K562 (cell line): ENCODE measurements at regions not wholly inside any gene's neighbourhood (a gene's known extent, or its start where the extent isn't known, plus 50 kb on each side); places are given as distances from the start of the nearest gene placed in this dataset.

ENCODE experiments used
- ATAC-seq: fragments of 200-7000 bp; cut with Tn5 transposase; 3 replicates; pipeline ENCODE4 v1.9.1; 2020; ENCODE audit warnings: moderate library complexity
- BruUV-seq: library from RNA; stranded (reverse); fragments of 400-500 nt; replicated peaks from 2 replicates; lab custom pipeline; 2021; lab: Mats Ljungman, UMichigan
- CTCF ChIA-PET: fragments of 300-600 bp; formaldehyde crosslinking; extraction: SDS; loops from one replicate; lab custom pipeline; 2021; ENCODE audit warnings: low intra/inter-chr PET ratio; lab: Yijun Ruan, JAX
- POLR2A ChIA-PET: fragments of 300-600, 350-650 bp; sonication (Branson Sonifier 250); formaldehyde crosslinking; extraction: SDS; loops from one replicate; lab custom pipeline; 2021; ENCODE audit warnings: antibody characterized with exemption, inconsistent platforms; lab: Yijun Ruan, JAX
- DNase-seq, 4 experiments: peaks; one replicate each; pipeline versions ENCODE4 v3.0.0 to v3.0.0-alpha.2; 2011 to 2018; ENCODE audit warnings: low spot score in 3 of 4, mixed read lengths in 3 of 4; ENCODE audit errors: extremely low read depth in 1 of 4
- FAIRE-seq: peaks from 2 replicates; lab custom pipeline; 2011; peaks lifted over from hg19 to GRCh38; lab: Jason Lieb, UNC
- H2AFZ ChIP-seq: 2 replicates; pipeline ENCODE4 v1.6.0; 2011; ENCODE audit warnings: low read depth, low read length, control low read depth, inconsistent platforms
- H3K27ac ChIP-seq: fragments of 200-600 bp; 3 replicates; pipeline ENCODE4 v1.8.0; 2011; ENCODE audit warnings: low read depth, mild to moderate bottlenecking, control low read depth, inconsistent platforms, low read length, moderate library complexity, mixed read lengths; ENCODE audit errors: extremely low read depth
- H3K27me3 ChIP-seq, 2 experiments: fragments of 300-600 bp in 1 of 2; 2 replicates in 1 of 2; 3 replicates in 1 of 2; pipeline versions ENCODE4 v1.6.0 to v1.8.0; 2011; ENCODE audit warnings: inconsistent platforms in 2 of 2, low read length in 2 of 2, mild to moderate bottlenecking in 1 of 2, mixed read lengths in 1 of 2, moderate library complexity in 1 of 2; ENCODE audit not compliant: control insufficient read depth in 2 of 2, insufficient read depth in 2 of 2
- H3K36me3 ChIP-seq: fragments of 300-600 bp; 3 replicates; pipeline ENCODE4 v1.8.0; 2011; ENCODE audit warnings: mild to moderate bottlenecking, low read length, inconsistent platforms; ENCODE audit not compliant: control insufficient read depth, insufficient read depth
- H3K4me1 ChIP-seq, 2 experiments: fragments of 200-600 bp in 1 of 2; replicated peaks in 1 of 2; 2 replicates in 1 of 2; 3 replicates in 1 of 2; pipeline versions ENCODE4 v1.5.1 to v1.8.0; 2011; ENCODE audit warnings: inconsistent platforms in 2 of 2, low read length in 2 of 2, mild to moderate bottlenecking in 1 of 2, mixed read lengths in 1 of 2, moderate library complexity in 1 of 2; ENCODE audit not compliant: control insufficient read depth in 2 of 2, insufficient read depth in 2 of 2
- H3K4me2 ChIP-seq: 2 replicates; pipeline ENCODE4 v1.6.1; 2011; ENCODE audit warnings: low read length, control low read depth, inconsistent platforms, mixed read lengths; ENCODE audit not compliant: insufficient read depth
- H3K4me3 ChIP-seq: fragments of 200-600 bp; sonication (generic), shearing (Covaris generic); 2 replicates; pipeline ENCODE4 v1.5.1; 2016; ENCODE audit warnings: control low read depth, inconsistent platforms
- H3K79me2 ChIP-seq: fragments of 200-600 bp; 3 replicates; pipeline ENCODE4 v1.8.0; 2011; ENCODE audit warnings: low read length, inconsistent platforms; ENCODE audit not compliant: control insufficient read depth, insufficient read depth
- H3K9ac ChIP-seq, 2 experiments: 2 replicates each; pipeline versions ENCODE4 v1.6.0 to v1.6.1; 2011; ENCODE audit warnings: low read depth in 2 of 2, low read length in 2 of 2, control low read depth in 1 of 2, inconsistent platforms in 1 of 2, mild to moderate bottlenecking in 1 of 2, mixed read lengths in 1 of 2; ENCODE audit not compliant: insufficient read depth in 1 of 2
- H3K9me1 ChIP-seq: one replicate; pipeline ENCODE4 v1.6.0; 2011; ENCODE audit warnings: inconsistent platforms, mild to moderate bottlenecking, low read length, moderate library complexity; ENCODE audit not compliant: control insufficient read depth, insufficient read depth
- H3K9me3 ChIP-seq: replicated peaks from 2 replicates; pipeline ENCODE4 v1.5.1; 2011; ENCODE audit warnings: low read depth, low read length, inconsistent platforms; ENCODE audit not compliant: control insufficient read depth, insufficient read depth
- H4K20me1 ChIP-seq: replicated peaks from 2 replicates; pipeline ENCODE4 v1.6.1; 2011; ENCODE audit warnings: low read length, inconsistent platforms, mixed read lengths; ENCODE audit not compliant: control insufficient read depth, insufficient read depth
- ELK3 ChIP-seq: fragments of 450-650 bp; formaldehyde crosslinking; IDR thresholded peaks from 2 replicates; pipeline ENCODE4 v1.4.0; 2020; ENCODE audit warnings: mild to moderate bottlenecking
- ILK ChIP-seq: fragments of 450-650 bp; IDR thresholded peaks from 2 replicates; pipeline ENCODE4 v1.6.1; 2016; ENCODE audit warnings: missing genetic modification characterization, low read depth, mild to moderate bottlenecking, missing compliant biosample characterization, moderate library complexity, borderline replicate concordance
- KLF6 ChIP-seq: fragments of 250-450 bp; sonication (Bioruptor Pico); IDR thresholded peaks from 2 replicates; pipeline ENCODE4 v1.4.0; 2020; ENCODE audit warnings: mild to moderate bottlenecking, moderate library complexity, borderline replicate concordance
- TCF15 ChIP-seq: fragments of 250-450 bp; sonication (Bioruptor Pico); IDR thresholded peaks from 2 replicates; pipeline ENCODE4 v1.8.0; 2022; ENCODE audit warnings: moderate library complexity, mild to moderate bottlenecking, inconsistent platforms
- ZC3H4 ChIP-seq: sonication (generic); formaldehyde crosslinking; IDR thresholded peaks from 2 replicates; pipeline ENCODE4 v1.9.0; 2021; ENCODE audit warnings: missing genetic modification reagents, borderline replicate concordance
- ZFP1 ChIP-seq: fragments of 450-650 bp; formaldehyde crosslinking; IDR thresholded peaks from 2 replicates; pipeline ENCODE4 v1.4.0; 2020; ENCODE audit warnings: mild to moderate bottlenecking, mixed read lengths
- WGBS: fragments of 100-300 bp; shearing (Covaris generic); methylation state at CpG from one replicate; pipeline ENCODE4 v1.1.6; 2016; ENCODE audit warnings: low coverage, mixed read lengths; ENCODE audit not compliant: insufficient coverage; ENCODE audit errors: missing lambda C conversion rate; 5-methylcytosine and 5-hydroxymethylcytosine counted together
- in situ Hi-C: fragments of 300-500 bp; cut with MboI; formaldehyde crosslinking; loops from 4 replicates; pipeline ENCODE4 v1.15.0; 2018; ENCODE audit warnings: inconsistent platforms, mixed read lengths
- intact Hi-C: fragments of 100-400 bp; cut with micrococcal nuclease; formaldehyde crosslinking; loops from 2 replicates; pipeline ENCODE4 v1.14.2; 2022

- FAIRE-seq (no peak), DNase-seq (no peak), ATAC-seq (no peak)
- H3K27ac ChIP-seq = no peak overlapping the region
- BruUV-seq = no TSS peak
- in situ Hi-C loops = no loop called here
- H3K9me3 ChIP-seq = no peaks in the 10 kb centered on the region
- intact Hi-C loops = no loop called here
- no peaks in the 10 kb centered on the region for H3K79me2 ChIP-seq
- H3K4me2 ChIP-seq = no peak overlapping the region
- H3K36me3 ChIP-seq = no peaks in the 10 kb centered on the region
- no peaks in the 10 kb centered on the region; a peak in 1 of 5 replicates for H3K4me1 ChIP-seq
- 5% methylated on average over 1 of the region's 1 CpG for WGBS
- H4K20me1 ChIP-seq = no peaks in the 10 kb centered on the region
- no peak overlapping the region for H2AFZ ChIP-seq
- ChIA-PET CTCF (no interaction called here), POLR2A (no interaction called here)
- no peak overlapping the region for H3K4me3 ChIP-seq
- peaks cover 0 to 30% of the 10 kb centered on the region in 2 experiments; a peak in 2 of 5 replicates for H3K27me3 ChIP-seq
- no peaks in the 10 kb centered on the region for H3K9me1 ChIP-seq
- no peak overlapping the region for H3K9ac ChIP-seq
- TF ChIP-seq KLF6 (CRISPR knock-in tag) (no peak), ILK (tag) (no peak), TCF15 (CRISPR knock-in tag) (no peak), ZC3H4 (CRISPR knock-in tag) (no peak), ZFP1 (CRISPR knock-in tag) (no peak), ELK3 (CRISPR knock-in tag) (no peak)
These were observed 109.2 kb upstream of the SHB start for GRCh38 chr9:38178237-38178636.
